IMR-90 (cell line): ENCODE measurements at regions not wholly inside any gene's neighbourhood (a gene's known extent, or its start where the extent isn't known, plus 50 kb on each side); places are given as distances from the start of the nearest gene placed in this dataset.

Source experiments
- ATAC-seq: fragments of 200-7000 bp; cut with Tn5 transposase; 2 replicates; pipeline ENCODE4 v1.9.1; 2020; ENCODE audit warnings: low read depth, mild to moderate bottlenecking, moderate library complexity
- BruUV-seq: library from RNA; stranded (reverse); fragments of 400-500 nt; replicated peaks from 2 replicates; lab custom pipeline; 2021; lab: Mats Ljungman, UMichigan
- CTCF ChIA-PET: fragments of 300-600 bp; formaldehyde crosslinking; extraction: SDS; loops from one replicate; lab custom pipeline; 2021; ENCODE audit warnings: antibody characterized with exemption; lab: Yijun Ruan, JAX
- POLR2A ChIA-PET: fragments of 300-600 bp; sonication (Branson Sonifier 250); formaldehyde crosslinking; loops from one replicate; lab custom pipeline; 2022; ENCODE audit warnings: antibody characterized with exemption; ENCODE audit not compliant: unreplicated experiment; lab: Charles Lee
- DNase-seq: peaks from one replicate; pipeline ENCODE4 v3.0.0; 2013
- H2AFZ ChIP-seq: replicated peaks from 2 replicates; pipeline ENCODE3; 2013; ENCODE audit warnings: low read length, mild to moderate bottlenecking; ENCODE audit not compliant: poor library complexity
- H2AK5ac ChIP-seq: 2 replicates; pipeline ENCODE4 v1.6.1; 2013; ENCODE audit warnings: low read depth, low read length, inconsistent platforms
- H2AK9ac ChIP-seq: replicated peaks from 2 replicates; pipeline ENCODE3; 2013; ENCODE audit warnings: mild to moderate bottlenecking, low read depth, low read length, moderate library complexity; ENCODE audit not compliant: poor library complexity
- H2BK120ac ChIP-seq: 2 replicates; pipeline ENCODE4 v1.6.1; 2013; ENCODE audit warnings: low read depth, low read length, inconsistent platforms
- H2BK15ac ChIP-seq: 3 replicates; pipeline ENCODE4 v1.6.1; 2013; ENCODE audit warnings: low read depth, low read length, inconsistent platforms
- H2BK20ac ChIP-seq: 2 replicates; pipeline ENCODE4 v1.6.1; 2013; ENCODE audit warnings: low read depth, mild to moderate bottlenecking, inconsistent platforms, low read length, moderate library complexity
- H2BK5ac ChIP-seq: 2 replicates; pipeline ENCODE4 v1.6.1; 2013; ENCODE audit warnings: mild to moderate bottlenecking, low read depth, low read length, inconsistent platforms; ENCODE audit not compliant: poor library complexity, severe bottlenecking
- H3K14ac ChIP-seq: replicated peaks from 2 replicates; pipeline ENCODE4 v1.6.1; 2013; ENCODE audit warnings: low read depth, low read length, inconsistent platforms
- H3K18ac ChIP-seq: 2 replicates; pipeline ENCODE4 v1.6.1; 2013; ENCODE audit warnings: low read depth, low read length, control low read depth
- H3K23ac ChIP-seq: 2 replicates; pipeline ENCODE4 v1.6.1; 2013; ENCODE audit warnings: low read depth, low read length, inconsistent platforms
- H3K27ac ChIP-seq: 2 replicates; pipeline ENCODE4 v1.5.1; 2013; ENCODE audit warnings: mild to moderate bottlenecking, control low read depth, low read length; ENCODE audit not compliant: insufficient read depth
- H3K27me3 ChIP-seq: 2 replicates; pipeline ENCODE4 v1.6.1; 2013; ENCODE audit warnings: low read length; ENCODE audit not compliant: control insufficient read depth, insufficient read depth
- H3K36me3 ChIP-seq: 2 replicates; pipeline ENCODE4 v1.6.1; 2013; ENCODE audit warnings: low read length, mixed read lengths; ENCODE audit not compliant: control insufficient read depth, insufficient read depth
- H3K4ac ChIP-seq: 2 replicates; pipeline ENCODE4 v1.6.1; 2013; ENCODE audit warnings: low read depth, low read length, inconsistent platforms
- H3K4me1 ChIP-seq: 2 replicates; pipeline ENCODE4 v1.6.1; 2013; ENCODE audit warnings: low read length, mixed read lengths; ENCODE audit not compliant: control insufficient read depth, insufficient read depth
- H3K4me2 ChIP-seq: 2 replicates; pipeline ENCODE4 v1.6.1; 2013; ENCODE audit warnings: low read depth, mild to moderate bottlenecking, control low read depth, low read length, moderate library complexity
- H3K4me3 ChIP-seq: 2 replicates; pipeline ENCODE4 v1.5.1; 2013; ENCODE audit warnings: low read depth, mild to moderate bottlenecking, control low read depth, low read length, moderate library complexity; ENCODE audit not compliant: insufficient read depth
- H3K56ac ChIP-seq: 2 replicates; pipeline ENCODE4 v1.6.1; 2013; ENCODE audit warnings: low read length, inconsistent platforms; ENCODE audit not compliant: insufficient read depth; ENCODE audit errors: extremely low read depth
- H3K79me1 ChIP-seq, 2 experiments: 2 replicates each; pipeline ENCODE4 v1.6.1; 2013; ENCODE audit warnings: low read length in 2 of 2, inconsistent platforms in 1 of 2, low read depth in 1 of 2
- H3K9ac ChIP-seq: 2 replicates; pipeline ENCODE4 v1.6.1; 2013; ENCODE audit warnings: low read depth, low read length, control low read depth
- H3K9me1 ChIP-seq: 2 replicates; pipeline ENCODE4 v1.6.1; 2013; ENCODE audit warnings: low read length, inconsistent platforms; ENCODE audit not compliant: insufficient read depth
- H3K9me3 ChIP-seq: 2 replicates; pipeline ENCODE4 v1.6.1; 2013; ENCODE audit warnings: low read length; ENCODE audit not compliant: control insufficient read depth, insufficient read depth
- H4K20me1 ChIP-seq: 2 replicates; pipeline ENCODE4 v1.6.1; 2013; ENCODE audit warnings: low read length, inconsistent platforms; ENCODE audit not compliant: insufficient read depth
- H4K5ac ChIP-seq: 2 replicates; pipeline ENCODE4 v1.6.1; 2013; ENCODE audit warnings: mild to moderate bottlenecking, low read depth, low read length, control low read depth
- H4K8ac ChIP-seq, 2 experiments: 2 replicates each; pipeline ENCODE4 v1.6.1; 2013; ENCODE audit warnings: low read depth in 2 of 2, low read length in 2 of 2, control low read depth in 1 of 2, inconsistent platforms in 1 of 2
- H4K91ac ChIP-seq: 2 replicates; pipeline ENCODE4 v1.6.1; 2013; ENCODE audit warnings: low read depth, low read length, inconsistent platforms; ENCODE audit not compliant: insufficient read depth
- BHLHE40 ChIP-seq: fragments of 150-350 bp; IDR thresholded peaks from 2 replicates; pipeline ENCODE4 v1.6.1; 2016; ENCODE audit warnings: mild to moderate bottlenecking, low read depth, low read length
- ELK1 ChIP-seq: fragments of 150-350 bp; IDR thresholded peaks from 2 replicates; pipeline ENCODE4 v1.6.1; 2016; ENCODE audit warnings: low read depth, mild to moderate bottlenecking, low read length, moderate library complexity, borderline replicate concordance
- FOS ChIP-seq: fragments of 150-350 bp; IDR thresholded peaks from 2 replicates; pipeline ENCODE4 v1.6.1; 2016; ENCODE audit warnings: low read depth, low read length
- NFE2L2 ChIP-seq: fragments of 150-350 bp; IDR thresholded peaks from 2 replicates; pipeline ENCODE4 v1.6.1; 2016; ENCODE audit warnings: low read depth, mild to moderate bottlenecking, low read length
- POLR2A ChIP-seq: IDR thresholded peaks from 2 replicates; pipeline ENCODE4 v1.6.1; 2012; ENCODE audit warnings: mild to moderate bottlenecking, low read depth, low read length
- RAD21 ChIP-seq: IDR thresholded peaks from 2 replicates; pipeline ENCODE4 v1.6.1; 2012; ENCODE audit warnings: low read length, improper control_type of control experiment
- RCOR1 ChIP-seq: IDR thresholded peaks from 2 replicates; pipeline ENCODE4 v1.6.1; 2012; ENCODE audit warnings: mild to moderate bottlenecking, low read length, improper control_type of control experiment; ENCODE audit not compliant: insufficient replicate concordance
- SMC3 ChIP-seq: fragments of 150-350 bp; IDR thresholded peaks from 2 replicates; pipeline ENCODE4 v1.6.1; 2016; ENCODE audit warnings: low read depth, mild to moderate bottlenecking, antibody characterized with exemption, low read length, moderate library complexity
- WGBS, 2 experiments: methylation state at CpG; one replicate each; pipeline versions ENCODE4 v1.1.5 to v1.1.7; 2013; ENCODE audit warnings: missing lambda C conversion rate in 2 of 2; ENCODE audit not compliant: insufficient read length in 1 of 2; ENCODE audit errors: extremely low coverage in 2 of 2; 5-methylcytosine and 5-hydroxymethylcytosine counted together
- dilution Hi-C: fragments of 300-500 bp; cut with HindIII; formaldehyde crosslinking; loops from one replicate; pipeline ENCODE4 v1.14.3; 2018; ENCODE audit warnings: low sequenced_read_pairs; ENCODE audit not compliant: unreplicated experiment
- in situ Hi-C: fragments of 300-500 bp; cut with MboI; formaldehyde crosslinking; loops from 3 replicates; pipeline ENCODE4 v1.14.3; 2019; ENCODE audit warnings: low sequenced_read_pairs, inconsistent platforms, mixed read lengths
- intact Hi-C: fragments of 100-400 bp; cut with micrococcal nuclease; formaldehyde crosslinking; loops from 2 replicates; pipeline ENCODE4 v1.10.0; 2022
- TF ChIP-seq, protein P1 (sequence below): conservative IDR thresholded peaks from 2 replicates; pipeline ENCODE4 v1.5.1; 2012; ENCODE audit warnings: mild to moderate bottlenecking, low read depth, low read length, improper control_type of control experiment
- TF ChIP-seq, protein P2 (sequence below): fragments of 150-350 bp; IDR thresholded peaks from 2 replicates; pipeline ENCODE4 v1.6.1; 2017; ENCODE audit warnings: mild to moderate bottlenecking, antibody characterized with exemption, low read length, low read depth

DNA sequence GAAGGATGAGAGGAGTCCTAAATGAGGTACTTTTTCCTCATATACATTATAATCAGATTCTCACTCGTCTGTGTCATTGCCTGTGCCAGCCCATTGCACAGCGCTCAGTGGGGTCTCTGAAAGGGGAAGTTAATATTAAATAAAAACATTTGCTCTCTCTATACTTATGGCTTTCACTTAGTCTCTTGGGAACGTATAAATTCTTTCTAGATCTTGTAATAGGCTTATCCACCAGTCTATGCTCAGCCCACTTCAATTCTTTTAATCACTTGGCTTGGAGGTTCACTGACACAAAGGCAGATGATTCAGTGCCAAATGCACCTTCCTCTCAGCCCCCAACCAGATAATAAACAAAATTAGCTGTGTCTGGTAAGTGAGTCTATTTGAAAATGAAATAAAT lies 164.3 kb upstream of the OGFRL1 start:
- Histone ChIP-seq H4K91ac (no peak overlapping the region), H3K79me1 (no peaks in the 10 kb centered on the region), H3K18ac (no peak overlapping the region), H2BK15ac (no peak overlapping the region), H2AK5ac (no peak overlapping the region), H3K9ac (no peak overlapping the region), H3K36me3 (no peaks in the 10 kb centered on the region), H3K27me3 (no peaks in the 10 kb centered on the region), H3K4ac (no peak overlapping the region), H2AFZ (no peak overlapping the region), H3K23ac (no peak overlapping the region), H2BK20ac (no peak overlapping the region), H4K5ac (no peak overlapping the region), H3K4me3 (no peak overlapping the region), H3K9me3 (no peaks in the 10 kb centered on the region), H3K9me1 (no peaks in the 10 kb centered on the region), H3K14ac (no peak overlapping the region), H3K27ac (no peak overlapping the region), H4K20me1 (no peaks in the 10 kb centered on the region), H3K4me1 (no peaks in the 10 kb centered on the region), H2AK9ac (no peak overlapping the region), H3K56ac (no peak overlapping the region), H2BK120ac (no peak overlapping the region), H2BK5ac (no peak overlapping the region), H4K8ac (no peak overlapping the region), H3K4me2 (no peak overlapping the region)
- TF ChIP-seq RAD21 = no peak
- TF ChIP-seq, protein P1, sequence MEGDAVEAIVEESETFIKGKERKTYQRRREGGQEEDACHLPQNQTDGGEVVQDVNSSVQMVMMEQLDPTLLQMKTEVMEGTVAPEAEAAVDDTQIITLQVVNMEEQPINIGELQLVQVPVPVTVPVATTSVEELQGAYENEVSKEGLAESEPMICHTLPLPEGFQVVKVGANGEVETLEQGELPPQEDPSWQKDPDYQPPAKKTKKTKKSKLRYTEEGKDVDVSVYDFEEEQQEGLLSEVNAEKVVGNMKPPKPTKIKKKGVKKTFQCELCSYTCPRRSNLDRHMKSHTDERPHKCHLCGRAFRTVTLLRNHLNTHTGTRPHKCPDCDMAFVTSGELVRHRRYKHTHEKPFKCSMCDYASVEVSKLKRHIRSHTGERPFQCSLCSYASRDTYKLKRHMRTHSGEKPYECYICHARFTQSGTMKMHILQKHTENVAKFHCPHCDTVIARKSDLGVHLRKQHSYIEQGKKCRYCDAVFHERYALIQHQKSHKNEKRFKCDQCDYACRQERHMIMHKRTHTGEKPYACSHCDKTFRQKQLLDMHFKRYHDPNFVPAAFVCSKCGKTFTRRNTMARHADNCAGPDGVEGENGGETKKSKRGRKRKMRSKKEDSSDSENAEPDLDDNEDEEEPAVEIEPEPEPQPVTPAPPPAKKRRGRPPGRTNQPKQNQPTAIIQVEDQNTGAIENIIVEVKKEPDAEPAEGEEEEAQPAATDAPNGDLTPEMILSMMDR = no peak
- TF ChIP-seq NFE2L2 = no peak
- no peak for TF ChIP-seq BHLHE40
- TF ChIP-seq, protein P2, sequence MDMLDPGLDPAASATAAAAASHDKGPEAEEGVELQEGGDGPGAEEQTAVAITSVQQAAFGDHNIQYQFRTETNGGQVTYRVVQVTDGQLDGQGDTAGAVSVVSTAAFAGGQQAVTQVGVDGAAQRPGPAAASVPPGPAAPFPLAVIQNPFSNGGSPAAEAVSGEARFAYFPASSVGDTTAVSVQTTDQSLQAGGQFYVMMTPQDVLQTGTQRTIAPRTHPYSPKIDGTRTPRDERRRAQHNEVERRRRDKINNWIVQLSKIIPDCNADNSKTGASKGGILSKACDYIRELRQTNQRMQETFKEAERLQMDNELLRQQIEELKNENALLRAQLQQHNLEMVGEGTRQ = no peak
- TF ChIP-seq ELK1 = no peak
- no peak for TF ChIP-seq SMC3
- no peak for TF ChIP-seq POLR2A
- no peak for TF ChIP-seq FOS
- TF ChIP-seq RCOR1 = no peak
- POLR2A ChIA-PET = no interaction called here
- intact Hi-C loops (no loop called here), in situ Hi-C loops (no loop called here), dilution Hi-C loops (no loop called here)
- CTCF ChIA-PET = interaction anchor here (0.7 kb wide), 1 partner anchor 471 kb away, joined by 3 read pairs; no protein-coding TSS in a partner anchor
- ATAC-seq (no peak), DNase-seq (no peak)
- no CpG with 5 or more reads among the region's 3 CpGs for WGBS, 2 experiments
- BruUV-seq = no TSS peak
